GM23338 (cell line): ENCODE measurements at regions not wholly inside any gene's neighbourhood (a gene's known extent, or its start where the extent isn't known, plus 50 kb on each side); places are given as distances from the start of the nearest gene placed in this dataset.

ENCODE experiments used
- ATAC-seq: fragments of 200-7000 bp; cut with Tn5 transposase; 3 replicates; pipeline ENCODE4 v1.9.1; 2020
- DNase-seq: peaks from one replicate; pipeline ENCODE4 v3.0.0-alpha.2; 2015; ENCODE audit warnings: low spot score
- H2AFZ ChIP-seq: fragments of 200-600 bp; sonication (generic); 2 replicates; pipeline ENCODE4 v1.8.0; 2016; ENCODE audit warnings: antibody characterized with exemption, mild to moderate bottlenecking, moderate library complexity
- H3F3A ChIP-seq: fragments of 200-600 bp; sonication (generic); replicated peaks from 2 replicates; pipeline ENCODE4 v1.8.0; 2017; ENCODE audit warnings: antibody characterized with exemption, mixed run types, low read depth
- H3K27ac ChIP-seq: fragments of 200-600 bp; sonication (generic); 2 replicates; pipeline ENCODE4 v1.6.1; 2016; ENCODE audit warnings: low read depth
- H3K27me3 ChIP-seq: fragments of 200-600 bp; sonication (generic); 2 replicates; pipeline ENCODE4 v1.8.0; 2016; ENCODE audit warnings: mild to moderate bottlenecking, mixed run types, moderate library complexity; ENCODE audit not compliant: insufficient read depth
- H3K36me3 ChIP-seq: fragments of 200-600 bp; sonication (generic); 2 replicates; pipeline ENCODE4 v1.8.0; 2016; ENCODE audit warnings: mild to moderate bottlenecking; ENCODE audit not compliant: insufficient read depth
- H3K4me1 ChIP-seq: fragments of 200-600 bp; sonication (generic); 2 replicates; pipeline ENCODE4 v1.8.0; 2016; ENCODE audit warnings: mild to moderate bottlenecking, moderate library complexity; ENCODE audit not compliant: insufficient read depth
- H3K4me2 ChIP-seq: fragments of 200-600 bp; sonication (generic); 2 replicates; pipeline ENCODE4 v1.7.1; 2017; ENCODE audit warnings: mixed run types
- H3K4me3 ChIP-seq: fragments of 200-600 bp; sonication (generic); 2 replicates; pipeline ENCODE4 v1.6.1; 2016; ENCODE audit warnings: mixed run types
- H3K79me2 ChIP-seq: fragments of 200-600 bp; sonication (generic); replicated peaks from 2 replicates; pipeline ENCODE4 v1.8.0; 2017; ENCODE audit warnings: mild to moderate bottlenecking; ENCODE audit not compliant: insufficient read depth
- H3K9me2 ChIP-seq: fragments of 200-600 bp; sonication (generic); 2 replicates; pipeline ENCODE4 v1.8.0; 2017; ENCODE audit not compliant: insufficient read depth
- H4K20me1 ChIP-seq: fragments of 200-600 bp; sonication (generic); replicated peaks from 2 replicates; pipeline ENCODE4 v1.8.0; 2017; ENCODE audit warnings: mild to moderate bottlenecking; ENCODE audit not compliant: insufficient read depth
- H3K27ac Mint-ChIP-seq: 2 replicates; pipeline ENCODE4 v1.8.0; 2020; ENCODE audit warnings: inconsistent platforms, mild to moderate bottlenecking, moderate library complexity, mixed read lengths
- H3K27me3 Mint-ChIP-seq: 3 replicates; pipeline ENCODE4 v1.8.0; 2022; ENCODE audit warnings: low read depth, mild to moderate bottlenecking, moderate library complexity, mixed read lengths, inconsistent platforms; ENCODE audit not compliant: insufficient read depth, poor library complexity
- H3K36me3 Mint-ChIP-seq: 3 replicates; pipeline ENCODE4 v1.8.0; 2021; ENCODE audit warnings: low read depth, mild to moderate bottlenecking, inconsistent platforms, moderate library complexity, mixed read lengths
- H3K4me1 Mint-ChIP-seq: 3 replicates; pipeline ENCODE4 v1.8.0; 2020; ENCODE audit warnings: mild to moderate bottlenecking, inconsistent platforms, mixed read lengths
- H3K4me3 Mint-ChIP-seq: 3 replicates; pipeline ENCODE4 v1.8.0; 2021; ENCODE audit warnings: moderate library complexity, mild to moderate bottlenecking, inconsistent platforms, mixed read lengths
- H3K9me3 Mint-ChIP-seq: 3 replicates; pipeline ENCODE4 v1.8.0; 2020; ENCODE audit warnings: moderate library complexity, mild to moderate bottlenecking, inconsistent platforms, mixed read lengths
- CREB1 ChIP-seq: fragments of 250-450 bp; sonication (Bioruptor Pico); IDR thresholded peaks from 2 replicates; pipeline ENCODE4 v1.5.0; 2020; ENCODE audit warnings: low read depth, mild to moderate bottlenecking, moderate library complexity
- CTCF ChIP-seq, 2 experiments: fragments of 200-600 bp in 1 of 2; sonication (generic) in 1 of 2; conservative IDR thresholded peaks; 2 replicates each; pipeline versions ENCODE4 v1.5.1 to v1.6.1; 2016 to 2017; ENCODE audit warnings: antibody characterized with exemption in 2 of 2, low read depth in 2 of 2, mild to moderate bottlenecking in 2 of 2, moderate library complexity in 1 of 2
- ETS1 ChIP-seq: IDR thresholded peaks from 2 replicates; pipeline ENCODE4 v1.6.1; 2016; ENCODE audit warnings: antibody characterized with exemption
- EZH2phosphoT487 ChIP-seq: fragments of 200-600 bp; sonication (generic); IDR thresholded peaks from one replicate; pipeline ENCODE4 v1.8.1; 2018; ENCODE audit warnings: antibody characterized with exemption; ENCODE audit not compliant: unreplicated experiment
- JUNB ChIP-seq: IDR thresholded peaks from one replicate; pipeline ENCODE4 v1.6.1; 2016; ENCODE audit warnings: antibody characterized with exemption; ENCODE audit not compliant: unreplicated experiment
- NANOG ChIP-seq: IDR thresholded peaks from 2 replicates; pipeline ENCODE4 v1.6.1; 2016; ENCODE audit warnings: antibody characterized with exemption, borderline replicate concordance
- POLR2AphosphoS5 ChIP-seq: IDR thresholded peaks from 2 replicates; pipeline ENCODE4 v1.6.1; 2016; ENCODE audit warnings: antibody characterized with exemption, low read depth
- REST ChIP-seq: IDR thresholded peaks from one replicate; pipeline ENCODE4 v1.6.1; 2018; ENCODE audit warnings: antibody characterized with exemption; ENCODE audit not compliant: unreplicated experiment
- STAT1 ChIP-seq: IDR thresholded peaks from one replicate; pipeline ENCODE4 v1.6.1; 2016; ENCODE audit warnings: antibody characterized with exemption; ENCODE audit not compliant: unreplicated experiment
- ZNF114 ChIP-seq: fragments of 250-450 bp; sonication (Bioruptor Pico); IDR thresholded peaks from 2 replicates; pipeline ENCODE4 v1.5.0; 2020; ENCODE audit warnings: mild to moderate bottlenecking, moderate library complexity
- ZNF331 ChIP-seq: fragments of 250-450 bp; sonication (Bioruptor Pico); IDR thresholded peaks from 2 replicates; pipeline ENCODE4 v1.5.0; 2020; ENCODE audit warnings: low read depth, mild to moderate bottlenecking, moderate library complexity

GRCh38 chr3:191962324-191962723, 501.4 kb downstream of the PYDC2 start:
- no peaks in the 10 kb centered on the region for H3K79me2 ChIP-seq

More at GRCh38 chr3:191962324-191962723, 501.4 kb downstream of the PYDC2 start:
- Mint-ChIP-seq H3K36me3 (no peaks in the 10 kb centered on the region), H3K9me3 (no peaks in the 10 kb centered on the region), H3K27ac (peak overlapping the region; percentile 64), H3K4me3 (no peak overlapping the region), H3K27me3 (peaks cover 2% of the 10 kb centered on the region), H3K4me1 (peaks cover 50% of the 10 kb centered on the region)
- peaks cover 30% of the 10 kb centered on the region for H3K4me1 ChIP-seq
- ATAC-seq (no peak), DNase-seq (no peak)
- no peak overlapping the region for H3K4me3 ChIP-seq
- H3K27ac ChIP-seq = no peak overlapping the region
- H3K36me3 ChIP-seq = no peaks in the 10 kb centered on the region
- no peaks in the 10 kb centered on the region for H3K9me2 ChIP-seq
- no peak overlapping the region for H3K4me2 ChIP-seq
- no peak for TF ChIP-seq JUNB
- no peak for TF ChIP-seq ZNF331
- TF ChIP-seq NANOG = no peak
- TF ChIP-seq REST = no peak
- TF ChIP-seq CREB1 = no peak
- TF ChIP-seq ZNF114 (CRISPR knock-in tag) = no peak
- TF ChIP-seq ETS1 = no peak
- TF ChIP-seq STAT1 = no peak
- TF ChIP-seq EZH2phosphoT487 = no peak
- no peak for TF ChIP-seq POLR2AphosphoS5
- TF ChIP-seq CTCF (conservative IDR thresholded peaks at IDR 0.05; ENCODE audit: low read depth in 2 of 2) = no peak
- H4K20me1 ChIP-seq = no peaks in the 10 kb centered on the region
- H2AFZ ChIP-seq = no peak overlapping the region
- H3K27me3 ChIP-seq = no peaks in the 10 kb centered on the region
- H3F3A ChIP-seq = no peaks in the 10 kb centered on the region
